ENCODE measurements at regions not wholly inside any gene's neighbourhood (a gene's known extent, or its start where the extent isn't known, plus 50 kb on each side); places are given as distances from the start of the nearest gene placed in this dataset.

- Histone ChIP-seq H3K27ac (replicated peaks) (no peak overlapping the region), H3K27me3 (ENCODE audit: insufficient read depth, poor library complexity, severe bottlenecking) (no peaks in the 10 kb centered on the region), H3K4me3 (replicated peaks; ENCODE audit: insufficient read depth, low read length) (no peak overlapping the region)
- no peak for TF ChIP-seq CTCF (IDR thresholded peaks at IDR 0.05; ENCODE audit: insufficient read depth, low read length)
- TF ChIP-seq POLR2AphosphoS5 (IDR thresholded peaks at IDR 0.05; ENCODE audit: low read depth) = no peak
- TF ChIP-seq SPI1 (IDR thresholded peaks at IDR 0.05; ENCODE audit: borderline replicate concordance, low read depth) = no peak
- no peak for TF ChIP-seq GABPA (IDR thresholded peaks at IDR 0.05; ENCODE audit: low read depth)
- no peak for TF ChIP-seq REST (IDR thresholded peaks at IDR 0.05; ENCODE audit: insufficient replicate concordance, low read depth)
- DNase-seq (ENCODE audit: low read depth in 1 of 2, low spot score in 1 of 2) = no peak
Measured at GRCh38 chr2:42888321-42889245, 96.2 kb upstream of the HAAO start.

- DNase-seq (ENCODE audit: low read depth in 1 of 2, low spot score in 1 of 2) = no peak
- TF ChIP-seq POLR2AphosphoS5 (IDR thresholded peaks at IDR 0.05; ENCODE audit: low read depth) (no peak), CTCF (IDR thresholded peaks at IDR 0.05; ENCODE audit: insufficient read depth, low read length) (no peak), REST (IDR thresholded peaks at IDR 0.05; ENCODE audit: insufficient replicate concordance, low read depth) (no peak), SPI1 (IDR thresholded peaks at IDR 0.05; ENCODE audit: borderline replicate concordance, low read depth) (no peak), GABPA (IDR thresholded peaks at IDR 0.05; ENCODE audit: low read depth) (no peak)
- Histone ChIP-seq H3K4me3 (replicated peaks; ENCODE audit: insufficient read depth, low read length) (no peak overlapping the region), H3K27ac (replicated peaks) (no peak overlapping the region), H3K27me3 (ENCODE audit: insufficient read depth, poor library complexity, severe bottlenecking) (no peaks in the 10 kb centered on the region)
Measured at GRCh38 chr2:42886921-42887320, 94.5 kb upstream of the HAAO start.

GRCh38 chr2:42882756-42883155, 90.4 kb upstream of the HAAO start:
- H3K27me3 ChIP-seq (ENCODE audit: insufficient read depth, poor library complexity, severe bottlenecking) = no peaks in the 10 kb centered on the region
- no peak overlapping the region for H3K4me3 ChIP-seq (replicated peaks; ENCODE audit: insufficient read depth, low read length)
- no peak overlapping the region for H3K27ac ChIP-seq (replicated peaks)
- no peak for DNase-seq (ENCODE audit: low read depth in 1 of 2, low spot score in 1 of 2)
- TF ChIP-seq SPI1 (IDR thresholded peaks at IDR 0.05; ENCODE audit: borderline replicate concordance, low read depth) (no peak), CTCF (IDR thresholded peaks at IDR 0.05; ENCODE audit: insufficient read depth, low read length) (no peak), POLR2AphosphoS5 (IDR thresholded peaks at IDR 0.05; ENCODE audit: low read depth) (no peak), REST (IDR thresholded peaks at IDR 0.05; ENCODE audit: insufficient replicate concordance, low read depth) (no peak), GABPA (IDR thresholded peaks at IDR 0.05; ENCODE audit: low read depth) (no peak)
